MM.1S (cell line): ENCODE measurements at regions not wholly inside any gene's neighbourhood (a gene's known extent, or its start where the extent isn't known, plus 50 kb on each side); places are given as distances from the start of the nearest gene placed in this dataset.

ENCODE experiments used
- EZH2phosphoT487 ChIP-seq: fragments of 300-600 bp; sonication (generic); IDR thresholded peaks from 2 replicates; pipeline ENCODE4 v1.6.1; 2018; ENCODE audit warnings: antibody characterized with exemption, low read length
- TF ChIP-seq, protein P1 (sequence below): fragments of 300-600 bp; sonication (generic); IDR thresholded peaks from 2 replicates; pipeline ENCODE4 v1.5.1; 2016; ENCODE audit warnings: antibody characterized with exemption, low read length, mixed read lengths

DNA sequence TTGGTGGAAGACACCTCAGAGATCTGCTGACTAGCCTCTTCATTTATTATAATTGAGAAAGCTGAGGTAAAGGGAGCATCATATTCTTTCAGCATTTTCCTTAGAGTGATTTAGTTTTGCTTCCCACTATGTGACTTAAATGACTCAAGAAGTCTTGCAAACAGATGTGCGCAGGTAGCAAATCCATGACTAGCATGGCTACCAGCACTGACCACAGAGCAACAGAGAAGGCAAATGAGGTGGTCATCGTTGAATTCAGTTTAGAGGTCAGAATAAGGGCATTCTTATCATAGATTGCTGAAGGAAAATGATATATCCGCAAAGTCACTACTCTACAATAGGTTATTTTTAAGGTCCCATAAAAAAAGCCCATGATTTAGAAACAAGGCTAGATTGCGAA, 162.2 kb downstream of the PIK3R1 start:
- TF ChIP-seq EZH2phosphoT487: no peak
- TF ChIP-seq, protein P1, sequence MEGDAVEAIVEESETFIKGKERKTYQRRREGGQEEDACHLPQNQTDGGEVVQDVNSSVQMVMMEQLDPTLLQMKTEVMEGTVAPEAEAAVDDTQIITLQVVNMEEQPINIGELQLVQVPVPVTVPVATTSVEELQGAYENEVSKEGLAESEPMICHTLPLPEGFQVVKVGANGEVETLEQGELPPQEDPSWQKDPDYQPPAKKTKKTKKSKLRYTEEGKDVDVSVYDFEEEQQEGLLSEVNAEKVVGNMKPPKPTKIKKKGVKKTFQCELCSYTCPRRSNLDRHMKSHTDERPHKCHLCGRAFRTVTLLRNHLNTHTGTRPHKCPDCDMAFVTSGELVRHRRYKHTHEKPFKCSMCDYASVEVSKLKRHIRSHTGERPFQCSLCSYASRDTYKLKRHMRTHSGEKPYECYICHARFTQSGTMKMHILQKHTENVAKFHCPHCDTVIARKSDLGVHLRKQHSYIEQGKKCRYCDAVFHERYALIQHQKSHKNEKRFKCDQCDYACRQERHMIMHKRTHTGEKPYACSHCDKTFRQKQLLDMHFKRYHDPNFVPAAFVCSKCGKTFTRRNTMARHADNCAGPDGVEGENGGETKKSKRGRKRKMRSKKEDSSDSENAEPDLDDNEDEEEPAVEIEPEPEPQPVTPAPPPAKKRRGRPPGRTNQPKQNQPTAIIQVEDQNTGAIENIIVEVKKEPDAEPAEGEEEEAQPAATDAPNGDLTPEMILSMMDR: no peak
